Panc1 (cell line): ENCODE measurements at regions not wholly inside any gene's neighbourhood (a gene's known extent, or its start where the extent isn't known, plus 50 kb on each side); places are given as distances from the start of the nearest gene placed in this dataset.

Experiments used
- ATAC-seq: fragments of 200-7000 bp; cut with Tn5 transposase; 2 replicates; pipeline ENCODE4 v1.9.1; 2020; ENCODE audit warnings: mild to moderate bottlenecking, moderate library complexity
- BruUV-seq: library from RNA; stranded (reverse); fragments of 400-500 nt; replicated peaks from 2 replicates; lab custom pipeline; 2021; lab: Mats Ljungman, UMichigan
- CTCF ChIA-PET: fragments of 300-600 bp; sonication (Branson Sonifier 250); formaldehyde crosslinking; loops from one replicate; lab custom pipeline; 2022; ENCODE audit warnings: antibody characterized with exemption; lab: Charles Lee
- POLR2A ChIA-PET: fragments of 300-600 bp; sonication (Branson Sonifier 250); formaldehyde crosslinking; loops from one replicate; lab custom pipeline; 2022; ENCODE audit warnings: antibody characterized with exemption; lab: Charles Lee
- DNase-seq: peaks from one replicate; pipeline ENCODE4 v3.0.0-alpha.2; 2010; ENCODE audit warnings: low read depth, low spot score
- H3K27ac ChIP-seq: 2 replicates; pipeline ENCODE4 v1.5.1; 2011; ENCODE audit warnings: mild to moderate bottlenecking, low read length, inconsistent platforms
- H3K27me3 ChIP-seq: fragments of 200-500 bp; sonication (Bioruptor generic); 2 replicates; pipeline ENCODE4 v1.6.0; 2014; ENCODE audit warnings: low read length, inconsistent platforms; ENCODE audit not compliant: control insufficient read depth, insufficient read depth
- H3K36me3 ChIP-seq: fragments of 200-500 bp; sonication (Bioruptor generic); 2 replicates; pipeline ENCODE4 v1.5.1; 2014; ENCODE audit warnings: inconsistent platforms, mild to moderate bottlenecking, low read length, moderate library complexity; ENCODE audit not compliant: control insufficient read depth, insufficient read depth
- H3K4me1 ChIP-seq: 2 replicates; pipeline ENCODE4 v1.5.1; 2011; ENCODE audit warnings: inconsistent platforms, mild to moderate bottlenecking, low read length, moderate library complexity; ENCODE audit not compliant: control insufficient read depth, insufficient read depth
- H3K4me3 ChIP-seq, 2 experiments: 2 replicates each; pipeline ENCODE4 v1.5.1; 2011 to 2012; ENCODE audit warnings: low read depth in 2 of 2, low read length in 2 of 2, mild to moderate bottlenecking in 2 of 2, inconsistent platforms in 1 of 2, moderate library complexity in 1 of 2
- H3K9me3 ChIP-seq: fragments of 200-500 bp; sonication (Bioruptor generic); 2 replicates; pipeline ENCODE4 v1.5.1; 2014; ENCODE audit warnings: low read depth, mild to moderate bottlenecking, inconsistent platforms, low read length, moderate library complexity; ENCODE audit not compliant: control insufficient read depth, insufficient read depth
- POLR2AphosphoS5 ChIP-seq: IDR thresholded peaks from 2 replicates; pipeline ENCODE4 v1.6.1; 2012; ENCODE audit warnings: mild to moderate bottlenecking, low read depth, low read length, moderate library complexity
- REST ChIP-seq, 2 experiments: IDR thresholded peaks; 2 replicates each; pipeline ENCODE4 v1.6.1; 2011 to 2012; ENCODE audit warnings: low read depth in 2 of 2, control low read depth in 1 of 2, low read length in 1 of 2, mild to moderate bottlenecking in 1 of 2, moderate library complexity in 1 of 2; ENCODE audit not compliant: insufficient read depth in 1 of 2
- TCF7L2 ChIP-seq: IDR thresholded peaks from 2 replicates; pipeline ENCODE4 v1.6.1; 2011; ENCODE audit warnings: mild to moderate bottlenecking, low read depth, low read length, inconsistent platforms
- in situ Hi-C: cut with HindIII; loops from 2 replicates; pipeline ENCODE4 v1.10.0; 2016; ENCODE audit warnings: low sequenced_read_pairs, low pct_unique_long_range_greater_than_20kb
- intact Hi-C: fragments of 100-400 bp; cut with micrococcal nuclease; formaldehyde crosslinking; loops from one replicate; pipeline ENCODE4 v1.10.0; 2022; ENCODE audit not compliant: unreplicated experiment
- TF ChIP-seq, protein P1 (sequence below): fragments of 450-650 bp; IDR thresholded peaks from 2 replicates; pipeline ENCODE4 v1.5.1; 2017; ENCODE audit warnings: mild to moderate bottlenecking

GRCh38 chr7:55286666-55287065 is 78.5 kb upstream of the LANCL2 start:
- Histone ChIP-seq H3K4me1 (no peaks in the 10 kb centered on the region), H3K36me3 (no peaks in the 10 kb centered on the region), H3K27ac (no peak overlapping the region), H3K9me3 (no peaks in the 10 kb centered on the region), H3K27me3 (peaks cover 23% of the 10 kb centered on the region), H3K4me3 (no peak overlapping the region)
- no peak for TF ChIP-seq REST (IDR thresholded peaks at IDR 0.05; ENCODE audit: insufficient read depth in 1 of 2, low read depth in 2 of 2, low read length in 1 of 2)
- DNase-seq (no peak), ATAC-seq (no peak)
- no TSS peak for BruUV-seq
- POLR2A ChIA-PET, result interaction anchor here (0.6 kb wide), 1 partner anchor 24 kb away, joined by 9 read pairs; no protein-coding TSS in a partner anchor
- in situ Hi-C loops (no loop called here), intact Hi-C loops (loop anchor here (10.0 kb wide), 1 partner anchor 308 kb away; no protein-coding TSS in a partner anchor)
- CTCF ChIA-PET, result interaction anchor here (0.7 kb wide), 1 partner anchor 677 kb away, joined by 3 read pairs; no protein-coding TSS in a partner anchor

DNA sequence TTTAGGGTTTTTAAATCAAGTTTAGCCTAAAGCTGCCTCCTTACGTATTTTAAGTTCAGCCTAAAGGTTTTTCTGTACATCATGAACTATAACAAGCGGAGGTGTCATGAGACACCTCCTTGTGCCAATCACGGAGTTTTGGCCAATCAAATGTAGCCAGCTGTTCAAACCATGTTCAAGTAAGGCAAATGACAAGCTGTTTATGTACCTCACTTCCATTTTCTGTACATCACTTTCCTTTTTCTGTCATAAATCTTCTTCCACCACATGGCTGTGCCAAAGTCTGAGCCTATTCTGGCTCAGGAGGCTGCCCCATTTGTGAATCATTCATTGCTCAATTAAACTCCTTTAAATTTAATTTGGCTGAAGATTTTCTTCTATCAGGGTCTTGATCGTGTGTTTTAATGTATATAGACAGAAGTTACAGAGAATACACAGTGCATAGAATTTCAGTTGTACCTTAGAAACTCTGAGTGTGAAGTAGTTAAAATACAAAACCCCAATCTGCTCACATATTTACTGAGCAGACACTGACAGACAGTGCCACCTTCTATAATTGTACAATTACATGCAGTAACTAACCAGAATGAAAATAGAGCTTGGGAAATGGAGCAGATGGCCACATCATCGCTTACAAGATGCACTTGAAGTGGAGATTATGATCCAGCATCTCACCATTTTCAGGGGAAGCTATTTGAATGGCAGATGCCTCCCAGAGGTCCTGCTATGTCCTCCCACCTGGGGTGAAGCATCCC is 76.9 kb upstream of the LANCL2 start:
- ATAC-seq, result no peak
- H3K4me1 ChIP-seq, result no peaks in the 10 kb centered on the region
- no peak overlapping the region for H3K27ac ChIP-seq
- intact Hi-C loops (loop anchor here (10.0 kb wide), 1 partner anchor 307 kb away; no protein-coding TSS in a partner anchor), in situ Hi-C loops (no loop called here)
- no peaks in the 10 kb centered on the region for H3K36me3 ChIP-seq
- H3K4me3 ChIP-seq, result no peak overlapping the region
- no peak for TF ChIP-seq REST (IDR thresholded peaks at IDR 0.05; ENCODE audit: insufficient read depth in 1 of 2, low read depth in 2 of 2, low read length in 1 of 2)
- no peak for TF ChIP-seq TCF7L2
- TF ChIP-seq, protein P1, sequence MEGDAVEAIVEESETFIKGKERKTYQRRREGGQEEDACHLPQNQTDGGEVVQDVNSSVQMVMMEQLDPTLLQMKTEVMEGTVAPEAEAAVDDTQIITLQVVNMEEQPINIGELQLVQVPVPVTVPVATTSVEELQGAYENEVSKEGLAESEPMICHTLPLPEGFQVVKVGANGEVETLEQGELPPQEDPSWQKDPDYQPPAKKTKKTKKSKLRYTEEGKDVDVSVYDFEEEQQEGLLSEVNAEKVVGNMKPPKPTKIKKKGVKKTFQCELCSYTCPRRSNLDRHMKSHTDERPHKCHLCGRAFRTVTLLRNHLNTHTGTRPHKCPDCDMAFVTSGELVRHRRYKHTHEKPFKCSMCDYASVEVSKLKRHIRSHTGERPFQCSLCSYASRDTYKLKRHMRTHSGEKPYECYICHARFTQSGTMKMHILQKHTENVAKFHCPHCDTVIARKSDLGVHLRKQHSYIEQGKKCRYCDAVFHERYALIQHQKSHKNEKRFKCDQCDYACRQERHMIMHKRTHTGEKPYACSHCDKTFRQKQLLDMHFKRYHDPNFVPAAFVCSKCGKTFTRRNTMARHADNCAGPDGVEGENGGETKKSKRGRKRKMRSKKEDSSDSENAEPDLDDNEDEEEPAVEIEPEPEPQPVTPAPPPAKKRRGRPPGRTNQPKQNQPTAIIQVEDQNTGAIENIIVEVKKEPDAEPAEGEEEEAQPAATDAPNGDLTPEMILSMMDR, result no peak
- no peak for TF ChIP-seq POLR2AphosphoS5
- no peak for DNase-seq
- peaks cover 26% of the 10 kb centered on the region for H3K27me3 ChIP-seq
- POLR2A ChIA-PET, result no interaction called here
- no TSS peak for BruUV-seq
- no peaks in the 10 kb centered on the region for H3K9me3 ChIP-seq
- CTCF ChIA-PET, result interaction anchor here (1.2 kb wide), 1 partner anchor 33 kb away, joined by 3 read pairs; no protein-coding TSS in a partner anchor
